ENCODE measurements at regions not wholly inside any gene's neighbourhood (a gene's known extent, or its start where the extent isn't known, plus 50 kb on each side); places are given as distances from the start of the nearest gene placed in this dataset.

- Histone ChIP-seq H3K14ac (ENCODE audit: low read length) (no peak overlapping the region), H2AK5ac (ENCODE audit: low read length) (no peak overlapping the region), H3K4ac (ENCODE audit: low read depth, low read length) (no peak overlapping the region), H3K27ac (ENCODE audit: low read depth, low read length) (no peak overlapping the region), H3K4me1 (ENCODE audit: control insufficient read depth in 1 of 2, insufficient read depth in 2 of 2, low read length in 2 of 2) (no peaks in the 10 kb centered on the region), H3K4me3 (ENCODE audit: low read depth, low read length) (no peak overlapping the region), H2BK12ac (ENCODE audit: low read length) (peak overlapping the region; percentile 38), H2AFZ (ENCODE audit: insufficient read depth, low read length, poor library complexity) (no peak overlapping the region), H4K8ac (ENCODE audit: low read depth, low read length) (no peak overlapping the region), H3K23ac (ENCODE audit: low read length) (no peak overlapping the region), H3K79me1 (ENCODE audit: low read length) (no peaks in the 10 kb centered on the region), H3K9ac (ENCODE audit: low read length) (no peak overlapping the region), H3K18ac (ENCODE audit: low read length) (no peak overlapping the region), H2BK120ac (ENCODE audit: insufficient read depth, low read length, poor library complexity) (no peak overlapping the region), H3K4me2 (ENCODE audit: low read length) (no peak overlapping the region), H4K91ac (ENCODE audit: low read depth, low read length) (no peak overlapping the region), H2BK5ac (ENCODE audit: low read depth, low read length, poor library complexity) (no peak overlapping the region), H3K79me2 (ENCODE audit: control insufficient read depth, insufficient read depth, low read length, poor library complexity) (no peaks in the 10 kb centered on the region), H4K12ac (ENCODE audit: low read depth, low read length) (no peak overlapping the region), H3K9me3 (ENCODE audit: insufficient read depth, low read depth, low read length) (no peaks in the 10 kb centered on the region), H3K36me3 (ENCODE audit: control insufficient read depth in 1 of 2, insufficient read depth in 2 of 2, low read length in 2 of 2) (no peaks in the 10 kb centered on the region), H3K27me3 (ENCODE audit: insufficient read depth, low read length) (no peaks in the 10 kb centered on the region)
- no peak for DNase-seq
- WGBS (ENCODE audit: extremely low coverage, insufficient coverage, insufficient read length) = no CpG with 5 or more reads among the region's 5 CpGs
Measured at GRCh38 chr6:133590196-133590595, 298.7 kb upstream of the TCF21 start.

- no peak overlapping the region for H2AFZ ChIP-seq (ENCODE audit: insufficient read depth, low read length, poor library complexity)
- no peak overlapping the region for H4K8ac ChIP-seq (ENCODE audit: low read depth, low read length)
- no peak overlapping the region for H3K4ac ChIP-seq (ENCODE audit: low read depth, low read length)
- H3K79me2 ChIP-seq (ENCODE audit: control insufficient read depth, insufficient read depth, low read length, poor library complexity) = no peaks in the 10 kb centered on the region
- no peaks in the 10 kb centered on the region for H3K79me1 ChIP-seq (ENCODE audit: low read length)
- H3K27ac ChIP-seq (ENCODE audit: low read depth, low read length) = no peak overlapping the region
- no peaks in the 10 kb centered on the region for H3K36me3 ChIP-seq (ENCODE audit: control insufficient read depth in 1 of 2, insufficient read depth in 2 of 2, low read length in 2 of 2)
- H3K27me3 ChIP-seq (ENCODE audit: insufficient read depth, low read length) = no peaks in the 10 kb centered on the region
- no peak overlapping the region for H3K14ac ChIP-seq (ENCODE audit: low read length)
- no peak overlapping the region for H3K18ac ChIP-seq (ENCODE audit: low read length)
- no peak for DNase-seq
- H3K9me3 ChIP-seq (ENCODE audit: insufficient read depth, low read depth, low read length) = no peaks in the 10 kb centered on the region
- H4K12ac ChIP-seq (ENCODE audit: low read depth, low read length) = no peak overlapping the region
- no peak overlapping the region for H4K91ac ChIP-seq (ENCODE audit: low read depth, low read length)
- H3K23ac ChIP-seq (ENCODE audit: low read length) = no peak overlapping the region
- WGBS (ENCODE audit: extremely low coverage, insufficient coverage, insufficient read length) = no CpG with 5 or more reads among the region's 3 CpGs
- no peak overlapping the region for H2BK5ac ChIP-seq (ENCODE audit: low read depth, low read length, poor library complexity)
- H3K4me3 ChIP-seq (ENCODE audit: low read depth, low read length) = no peak overlapping the region
- H2BK120ac ChIP-seq (ENCODE audit: insufficient read depth, low read length, poor library complexity) = no peak overlapping the region
- H2AK5ac ChIP-seq (ENCODE audit: low read length) = no peak overlapping the region
- no peak overlapping the region for H3K9ac ChIP-seq (ENCODE audit: low read length)
- no peaks in the 10 kb centered on the region for H3K4me1 ChIP-seq (ENCODE audit: control insufficient read depth in 1 of 2, insufficient read depth in 2 of 2, low read length in 2 of 2)
- no peak overlapping the region for H3K4me2 ChIP-seq (ENCODE audit: low read length)
- no peak overlapping the region for H2BK12ac ChIP-seq (ENCODE audit: low read length)
Measured at GRCh38 chr6:133590814-133591213, 298.1 kb upstream of the TCF21 start.

- H3K4ac ChIP-seq (ENCODE audit: low read depth, low read length) = no peak overlapping the region
- H2BK5ac ChIP-seq (ENCODE audit: low read depth, low read length, poor library complexity) = no peak overlapping the region
- no peak overlapping the region for H3K9ac ChIP-seq (ENCODE audit: low read length)
- DNase-seq = no peak
- H2AK5ac ChIP-seq (ENCODE audit: low read length) = no peak overlapping the region
- H3K79me1 ChIP-seq (ENCODE audit: low read length) = no peaks in the 10 kb centered on the region
- H3K14ac ChIP-seq (ENCODE audit: low read length) = no peak overlapping the region
- H4K91ac ChIP-seq (ENCODE audit: low read depth, low read length) = no peak overlapping the region
- no peak overlapping the region for H4K8ac ChIP-seq (ENCODE audit: low read depth, low read length)
- no peak overlapping the region for H4K12ac ChIP-seq (ENCODE audit: low read depth, low read length)
- H3K27ac ChIP-seq (ENCODE audit: low read depth, low read length) = no peak overlapping the region
- no peak overlapping the region for H3K4me3 ChIP-seq (ENCODE audit: low read depth, low read length)
- no peaks in the 10 kb centered on the region for H3K79me2 ChIP-seq (ENCODE audit: control insufficient read depth, insufficient read depth, low read length, poor library complexity)
- H2BK120ac ChIP-seq (ENCODE audit: insufficient read depth, low read length, poor library complexity) = no peak overlapping the region
- H2BK12ac ChIP-seq (ENCODE audit: low read length) = no peak overlapping the region
- H3K9me3 ChIP-seq (ENCODE audit: insufficient read depth, low read depth, low read length) = no peaks in the 10 kb centered on the region
- no peak overlapping the region for H3K18ac ChIP-seq (ENCODE audit: low read length)
- H3K36me3 ChIP-seq (ENCODE audit: control insufficient read depth in 1 of 2, insufficient read depth in 2 of 2, low read length in 2 of 2) = no peaks in the 10 kb centered on the region
- no peak overlapping the region for H2AFZ ChIP-seq (ENCODE audit: insufficient read depth, low read length, poor library complexity)
- WGBS (ENCODE audit: extremely low coverage, insufficient coverage, insufficient read length) = no CpG with 5 or more reads among the region's 1 CpG
- no peaks in the 10 kb centered on the region for H3K4me1 ChIP-seq (ENCODE audit: control insufficient read depth in 1 of 2, insufficient read depth in 2 of 2, low read length in 2 of 2)
- no peaks in the 10 kb centered on the region for H3K27me3 ChIP-seq (ENCODE audit: insufficient read depth, low read length)
- H3K4me2 ChIP-seq (ENCODE audit: low read length) = no peak overlapping the region
- no peak overlapping the region for H3K23ac ChIP-seq (ENCODE audit: low read length)
Measured at GRCh38 chr6:133591275-133591674, 297.6 kb upstream of the TCF21 start.

GRCh38 chr6:133594652-133595110 lies 294.2 kb upstream of the TCF21 start:
- H3K4me3 ChIP-seq (ENCODE audit: low read depth, low read length) = no peak overlapping the region
- no peaks in the 10 kb centered on the region for H3K79me1 ChIP-seq (ENCODE audit: low read length)
- no peak overlapping the region for H3K9ac ChIP-seq (ENCODE audit: low read length)
- H2BK12ac ChIP-seq (ENCODE audit: low read length) = no peak overlapping the region
- H3K23ac ChIP-seq (ENCODE audit: low read length) = no peak overlapping the region
- no peak overlapping the region for H3K27ac ChIP-seq (ENCODE audit: low read depth, low read length)
- WGBS (ENCODE audit: extremely low coverage, insufficient coverage, insufficient read length) = no CpG with 5 or more reads among the region's 8 CpGs
- H3K9me3 ChIP-seq (ENCODE audit: insufficient read depth, low read depth, low read length) = no peaks in the 10 kb centered on the region
- no peaks in the 10 kb centered on the region for H3K79me2 ChIP-seq (ENCODE audit: control insufficient read depth, insufficient read depth, low read length, poor library complexity)
- no peaks in the 10 kb centered on the region for H3K4me1 ChIP-seq (ENCODE audit: control insufficient read depth in 1 of 2, insufficient read depth in 2 of 2, low read length in 2 of 2)
- no peak overlapping the region for H4K91ac ChIP-seq (ENCODE audit: low read depth, low read length)
- H2AFZ ChIP-seq (ENCODE audit: insufficient read depth, low read length, poor library complexity) = no peak overlapping the region
- no peak overlapping the region for H2AK5ac ChIP-seq (ENCODE audit: low read length)
- H4K8ac ChIP-seq (ENCODE audit: low read depth, low read length) = no peak overlapping the region
- H3K18ac ChIP-seq (ENCODE audit: low read length) = no peak overlapping the region
- no peak overlapping the region for H3K4me2 ChIP-seq (ENCODE audit: low read length)
- no peak overlapping the region for H2BK5ac ChIP-seq (ENCODE audit: low read depth, low read length, poor library complexity)
- H3K36me3 ChIP-seq (ENCODE audit: control insufficient read depth in 1 of 2, insufficient read depth in 2 of 2, low read length in 2 of 2) = no peaks in the 10 kb centered on the region
- H3K4ac ChIP-seq (ENCODE audit: low read depth, low read length) = no peak overlapping the region
- no peak overlapping the region for H2BK120ac ChIP-seq (ENCODE audit: insufficient read depth, low read length, poor library complexity)
- DNase-seq = no peak
- H4K12ac ChIP-seq (ENCODE audit: low read depth, low read length) = no peak overlapping the region
- no peaks in the 10 kb centered on the region for H3K27me3 ChIP-seq (ENCODE audit: insufficient read depth, low read length)
- H3K14ac ChIP-seq (ENCODE audit: low read length) = no peak overlapping the region
